K562 (cell line): ENCODE measurements at regions not wholly inside any gene's neighbourhood (a gene's known extent, or its start where the extent isn't known, plus 50 kb on each side); places are given as distances from the start of the nearest gene placed in this dataset.
A peak's percentile ranks its signal among the peaks of the same experiment; 100 is the strongest.

ENCODE experiments used
- ASH1L ChIP-seq: fragments of 450-650 bp; IDR thresholded peaks from 2 replicates; pipeline ENCODE4 v1.6.1; 2018; ENCODE audit warnings: borderline replicate concordance, mild to moderate bottlenecking, low read depth; ENCODE audit not compliant: partially characterized antibody
- ATF2 ChIP-seq: sonication (generic); formaldehyde crosslinking; IDR thresholded peaks from 2 replicates; pipeline ENCODE4 v1.8.1; 2022; ENCODE audit warnings: missing genetic modification reagents
- CHD4 ChIP-seq: fragments of 200-600 bp; sonication (generic); IDR thresholded peaks from 3 replicates; pipeline ENCODE4 v1.6.1; 2012; ENCODE audit warnings: low read depth, mild to moderate bottlenecking, mixed read lengths, low read length, inconsistent platforms; ENCODE audit not compliant: insufficient read depth, insufficient replicate concordance, poor library complexity, severe bottlenecking
- CREBBP ChIP-seq: IDR thresholded peaks from one replicate; pipeline ENCODE4 v1.6.1; 2012; ENCODE audit warnings: low read depth, mild to moderate bottlenecking, control low read depth, inconsistent platforms, low read length
- DMBX1 ChIP-seq: fragments of 250-450 bp; sonication (Bioruptor Pico); IDR thresholded peaks from 2 replicates; pipeline ENCODE4 v1.8.0; 2022; ENCODE audit warnings: inconsistent platforms, mild to moderate bottlenecking, moderate library complexity, borderline replicate concordance
- DPF2 ChIP-seq: fragments of 450-650 bp; IDR thresholded peaks from 2 replicates; pipeline ENCODE4 v1.6.1; 2016
- HDAC8 ChIP-seq: fragments of 450-650 bp; IDR thresholded peaks from 2 replicates; pipeline ENCODE4 v1.6.1; 2016; ENCODE audit warnings: mild to moderate bottlenecking, missing genetic modification characterization, moderate library complexity, missing compliant biosample characterization
- HMGXB4 ChIP-seq: sonication (generic); formaldehyde crosslinking; IDR thresholded peaks from 2 replicates; pipeline ENCODE4 v1.8.1; 2023; ENCODE audit warnings: mild to moderate bottlenecking, missing genetic modification reagents
- MCM2 ChIP-seq: fragments of 450-650 bp; IDR thresholded peaks from 2 replicates; pipeline ENCODE4 v1.6.1; 2017; ENCODE audit warnings: low read depth, mild to moderate bottlenecking
- SNRNP70 ChIP-seq: fragments of 200-400 bp; formaldehyde crosslinking; optimal IDR thresholded peaks from 2 replicates; pipeline ENCODE3; 2017; ENCODE audit warnings: low read depth, low read length
- TGIF2 ChIP-seq: sonication (generic); formaldehyde crosslinking; IDR thresholded peaks from 2 replicates; pipeline ENCODE4 v1.8.1; 2022; ENCODE audit warnings: mild to moderate bottlenecking, missing genetic modification reagents, moderate library complexity
- ZNF384 ChIP-seq: IDR thresholded peaks from 2 replicates; pipeline ENCODE4 v1.6.1; 2012; ENCODE audit warnings: low read depth, low read length, improper control_type of control experiment
- ZNF57 ChIP-seq: fragments of 450-650 bp; formaldehyde crosslinking; IDR thresholded peaks from 2 replicates; pipeline ENCODE4 v1.4.0; 2020; ENCODE audit warnings: mild to moderate bottlenecking, moderate library complexity
- TF ChIP-seq, protein P1 (sequence below): fragments of 250-450 bp; sonication (Bioruptor Pico); IDR thresholded peaks from 2 replicates; pipeline ENCODE4 v1.5.0; 2020; ENCODE audit warnings: mild to moderate bottlenecking
- TF ChIP-seq, protein P2 (sequence below): sonication (generic); formaldehyde crosslinking; IDR thresholded peaks from 2 replicates; pipeline ENCODE4 v1.9.0; 2022; ENCODE audit warnings: mild to moderate bottlenecking, missing genetic modification reagents
- TF ChIP-seq, protein P3 (sequence below): sonication (generic); formaldehyde crosslinking; IDR thresholded peaks from 2 replicates; pipeline ENCODE4 v1.8.0; 2022; ENCODE audit warnings: mild to moderate bottlenecking, missing genetic modification reagents, borderline replicate concordance
- TF ChIP-seq, protein P4 (sequence below): fragments of 450-650 bp; formaldehyde crosslinking; IDR thresholded peaks from 2 replicates; pipeline ENCODE4 v1.4.0; 2020; ENCODE audit warnings: mild to moderate bottlenecking

DNA sequence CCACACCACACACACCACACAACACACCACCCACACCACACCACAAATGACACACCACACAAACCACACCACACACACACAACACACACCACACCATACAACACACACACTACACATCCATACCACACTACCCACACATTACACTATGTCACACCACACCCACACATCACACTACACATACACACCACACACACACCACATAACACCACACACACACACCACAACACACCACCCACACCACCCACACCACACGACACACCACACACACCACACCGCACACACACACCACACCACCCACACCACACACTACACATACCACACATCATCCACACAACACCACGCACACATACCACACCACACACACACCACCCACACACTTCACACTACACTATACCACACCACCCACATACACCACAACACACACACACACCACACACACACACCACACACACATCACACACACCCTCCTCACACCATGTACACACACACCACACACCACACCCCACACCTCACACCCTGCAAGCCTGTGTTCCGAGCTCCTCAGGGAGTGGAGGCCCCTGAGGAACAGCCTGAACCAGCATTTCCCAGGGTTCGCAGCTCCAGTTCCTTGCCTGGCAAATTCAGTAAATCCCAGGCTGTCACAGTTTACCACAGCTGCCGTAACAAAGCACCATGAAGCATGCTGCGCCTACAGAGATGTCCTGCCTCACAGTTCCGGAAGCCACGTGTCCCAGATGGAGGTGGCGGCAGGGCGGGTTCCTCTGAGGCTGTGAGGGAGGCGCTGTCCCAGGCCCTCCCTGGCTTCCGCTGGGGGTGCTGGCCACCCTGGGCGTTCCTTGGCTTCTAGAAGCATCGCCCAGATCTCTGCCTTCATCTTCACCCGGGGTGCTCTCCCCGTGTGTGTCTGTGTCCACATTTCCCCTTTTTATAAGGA, 69.8 kb upstream of the ATP5PO start (continued):
- TF ChIP-seq, protein P1, sequence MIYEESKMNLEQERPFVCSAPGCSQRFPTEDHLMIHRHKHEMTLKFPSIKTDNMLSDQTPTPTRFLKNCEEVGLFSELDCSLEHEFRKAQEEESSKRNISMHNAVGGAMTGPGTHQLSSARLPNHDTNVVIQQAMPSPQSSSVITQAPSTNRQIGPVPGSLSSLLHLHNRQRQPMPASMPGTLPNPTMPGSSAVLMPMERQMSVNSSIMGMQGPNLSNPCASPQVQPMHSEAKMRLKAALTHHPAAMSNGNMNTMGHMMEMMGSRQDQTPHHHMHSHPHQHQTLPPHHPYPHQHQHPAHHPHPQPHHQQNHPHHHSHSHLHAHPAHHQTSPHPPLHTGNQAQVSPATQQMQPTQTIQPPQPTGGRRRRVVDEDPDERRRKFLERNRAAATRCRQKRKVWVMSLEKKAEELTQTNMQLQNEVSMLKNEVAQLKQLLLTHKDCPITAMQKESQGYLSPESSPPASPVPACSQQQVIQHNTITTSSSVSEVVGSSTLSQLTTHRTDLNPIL (CRISPR knock-in tag), result no peak
- TF ChIP-seq HDAC8 (tag) (no peak), MCM2 (no peak), ZNF384 (no peak), ASH1L (no peak), SNRNP70 (no peak), HMGXB4 (no peak), ZNF57 (CRISPR knock-in tag) (no peak), DMBX1 (CRISPR knock-in tag) (no peak), ATF2 (CRISPR knock-in tag) (0 out of 2 replicates have a peak, but pooled peaks have one; percentile 44), CHD4 (peak; percentile 59), TGIF2 (CRISPR knock-in tag) (no peak), DPF2 (peak; percentile 18; the same call in 1 of the 2 replicates), CREBBP (peak; percentile 16)
- TF ChIP-seq, protein P2, sequence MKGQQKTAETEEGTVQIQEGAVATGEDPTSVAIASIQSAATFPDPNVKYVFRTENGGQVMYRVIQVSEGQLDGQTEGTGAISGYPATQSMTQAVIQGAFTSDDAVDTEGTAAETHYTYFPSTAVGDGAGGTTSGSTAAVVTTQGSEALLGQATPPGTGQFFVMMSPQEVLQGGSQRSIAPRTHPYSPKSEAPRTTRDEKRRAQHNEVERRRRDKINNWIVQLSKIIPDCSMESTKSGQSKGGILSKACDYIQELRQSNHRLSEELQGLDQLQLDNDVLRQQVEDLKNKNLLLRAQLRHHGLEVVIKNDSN (CRISPR knock-in tag), result peak; percentile 33
- TF ChIP-seq, protein P3, sequence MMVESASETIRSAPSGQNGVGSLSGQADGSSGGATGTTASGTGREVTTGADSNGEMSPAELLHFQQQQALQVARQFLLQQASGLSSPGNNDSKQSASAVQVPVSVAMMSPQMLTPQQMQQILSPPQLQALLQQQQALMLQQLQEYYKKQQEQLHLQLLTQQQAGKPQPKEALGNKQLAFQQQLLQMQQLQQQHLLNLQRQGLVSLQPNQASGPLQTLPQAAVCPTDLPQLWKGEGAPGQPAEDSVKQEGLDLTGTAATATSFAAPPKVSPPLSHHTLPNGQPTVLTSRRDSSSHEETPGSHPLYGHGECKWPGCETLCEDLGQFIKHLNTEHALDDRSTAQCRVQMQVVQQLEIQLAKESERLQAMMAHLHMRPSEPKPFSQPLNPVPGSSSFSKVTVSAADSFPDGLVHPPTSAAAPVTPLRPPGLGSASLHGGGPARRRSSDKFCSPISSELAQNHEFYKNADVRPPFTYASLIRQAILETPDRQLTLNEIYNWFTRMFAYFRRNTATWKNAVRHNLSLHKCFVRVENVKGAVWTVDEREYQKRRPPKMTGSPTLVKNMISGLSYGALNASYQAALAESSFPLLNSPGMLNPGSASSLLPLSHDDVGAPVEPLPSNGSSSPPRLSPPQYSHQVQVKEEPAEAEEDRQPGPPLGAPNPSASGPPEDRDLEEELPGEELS, result no peak
- TF ChIP-seq, protein P4, sequence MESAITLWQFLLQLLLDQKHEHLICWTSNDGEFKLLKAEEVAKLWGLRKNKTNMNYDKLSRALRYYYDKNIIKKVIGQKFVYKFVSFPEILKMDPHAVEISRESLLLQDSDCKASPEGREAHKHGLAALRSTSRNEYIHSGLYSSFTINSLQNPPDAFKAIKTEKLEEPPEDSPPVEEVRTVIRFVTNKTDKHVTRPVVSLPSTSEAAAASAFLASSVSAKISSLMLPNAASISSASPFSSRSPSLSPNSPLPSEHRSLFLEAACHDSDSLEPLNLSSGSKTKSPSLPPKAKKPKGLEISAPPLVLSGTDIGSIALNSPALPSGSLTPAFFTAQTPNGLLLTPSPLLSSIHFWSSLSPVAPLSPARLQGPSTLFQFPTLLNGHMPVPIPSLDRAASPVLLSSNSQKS (CRISPR knock-in tag), result no peak
